Sigmoid colon (tissue), 4 donors: ENCODE measurements at regions not wholly inside any gene's neighbourhood (a gene's known extent, or its start where the extent isn't known, plus 50 kb on each side); places are given as distances from the start of the nearest gene placed in this dataset.

Experiments used
- EP300 ChIP-seq, 4 donors: sonication (generic); formaldehyde crosslinking; IDR thresholded peaks; one replicate each; pipeline ENCODE4 v1.6.1; 2017; ENCODE audit warnings: antibody characterized with exemption in 4 of 4
- POLR2A ChIP-seq, 2 donors: fragments of 450-650 bp; IDR thresholded peaks; one replicate each; pipeline ENCODE4 v1.6.1; 2016; ENCODE audit warnings: antibody characterized with exemption in 2 of 2, mild to moderate bottlenecking in 2 of 2, moderate library complexity in 2 of 2
- POLR2AphosphoS5 ChIP-seq, 4 donors: sonication (generic); formaldehyde crosslinking; IDR thresholded peaks; one replicate each; pipeline ENCODE4 v1.6.1; 2017; ENCODE audit warnings: antibody characterized with exemption in 4 of 4
- TF ChIP-seq, protein P1 (sequence below), 4 experiments: fragments of 450-650 bp in 3 of 4; fragments of 200-600 bp in 1 of 4; IDR thresholded peaks; one replicate each; pipeline ENCODE4 v1.5.1; 2016 to 2019; ENCODE audit warnings: antibody characterized with exemption in 4 of 4, mild to moderate bottlenecking in 3 of 4, moderate library complexity in 2 of 4

DNA sequence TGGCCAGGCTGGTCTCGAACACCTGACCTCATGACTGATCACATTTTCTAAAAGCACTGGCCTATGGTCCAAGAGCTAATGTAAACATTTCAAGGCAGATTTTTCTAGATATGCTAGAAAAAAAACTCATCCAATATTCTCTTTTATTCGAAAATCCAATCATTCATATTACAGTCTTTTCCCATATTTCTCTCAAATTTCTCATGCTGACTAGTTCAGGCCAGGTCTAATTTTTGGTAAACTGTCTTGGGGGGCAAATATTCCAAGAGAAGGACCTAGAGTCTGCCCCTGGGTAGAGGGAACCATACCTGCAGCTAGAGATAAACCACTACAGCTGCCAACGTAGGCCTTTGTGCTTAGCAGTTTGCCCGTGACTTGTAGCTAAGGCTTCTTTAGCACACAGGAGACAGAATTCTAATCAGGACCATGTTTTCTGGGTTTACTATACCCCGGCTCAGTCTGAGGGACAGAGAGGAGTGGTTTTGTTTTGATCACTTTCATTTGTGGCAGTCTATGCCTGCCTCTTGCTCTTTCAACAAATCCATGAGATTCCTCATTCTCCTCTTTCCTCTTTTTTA lies 71.8 kb upstream of the CITED2 start:
- TF ChIP-seq POLR2AphosphoS5 (IDR thresholded peaks at IDR 0.05): no peak
- TF ChIP-seq, protein P1, sequence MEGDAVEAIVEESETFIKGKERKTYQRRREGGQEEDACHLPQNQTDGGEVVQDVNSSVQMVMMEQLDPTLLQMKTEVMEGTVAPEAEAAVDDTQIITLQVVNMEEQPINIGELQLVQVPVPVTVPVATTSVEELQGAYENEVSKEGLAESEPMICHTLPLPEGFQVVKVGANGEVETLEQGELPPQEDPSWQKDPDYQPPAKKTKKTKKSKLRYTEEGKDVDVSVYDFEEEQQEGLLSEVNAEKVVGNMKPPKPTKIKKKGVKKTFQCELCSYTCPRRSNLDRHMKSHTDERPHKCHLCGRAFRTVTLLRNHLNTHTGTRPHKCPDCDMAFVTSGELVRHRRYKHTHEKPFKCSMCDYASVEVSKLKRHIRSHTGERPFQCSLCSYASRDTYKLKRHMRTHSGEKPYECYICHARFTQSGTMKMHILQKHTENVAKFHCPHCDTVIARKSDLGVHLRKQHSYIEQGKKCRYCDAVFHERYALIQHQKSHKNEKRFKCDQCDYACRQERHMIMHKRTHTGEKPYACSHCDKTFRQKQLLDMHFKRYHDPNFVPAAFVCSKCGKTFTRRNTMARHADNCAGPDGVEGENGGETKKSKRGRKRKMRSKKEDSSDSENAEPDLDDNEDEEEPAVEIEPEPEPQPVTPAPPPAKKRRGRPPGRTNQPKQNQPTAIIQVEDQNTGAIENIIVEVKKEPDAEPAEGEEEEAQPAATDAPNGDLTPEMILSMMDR (IDR thresholded peaks at IDR 0.05): no peak
- no peak for TF ChIP-seq POLR2A (IDR thresholded peaks at IDR 0.05)
- no peak for TF ChIP-seq EP300 (IDR thresholded peaks at IDR 0.05)
